GM23338 (cell line): ENCODE measurements at regions not wholly inside any gene's neighbourhood (a gene's known extent, or its start where the extent isn't known, plus 50 kb on each side); places are given as distances from the start of the nearest gene placed in this dataset.

ENCODE experiments used
- ATAC-seq: fragments of 200-7000 bp; cut with Tn5 transposase; 3 replicates; pipeline ENCODE4 v1.9.1; 2020
- DNase-seq: peaks from one replicate; pipeline ENCODE4 v3.0.0-alpha.2; 2015; ENCODE audit warnings: low spot score
- H2AFZ ChIP-seq: fragments of 200-600 bp; sonication (generic); 2 replicates; pipeline ENCODE4 v1.8.0; 2016; ENCODE audit warnings: antibody characterized with exemption, mild to moderate bottlenecking, moderate library complexity
- H3F3A ChIP-seq: fragments of 200-600 bp; sonication (generic); replicated peaks from 2 replicates; pipeline ENCODE4 v1.8.0; 2017; ENCODE audit warnings: antibody characterized with exemption, mixed run types, low read depth
- H3K27ac ChIP-seq: fragments of 200-600 bp; sonication (generic); 2 replicates; pipeline ENCODE4 v1.6.1; 2016; ENCODE audit warnings: low read depth
- H3K27me3 ChIP-seq: fragments of 200-600 bp; sonication (generic); 2 replicates; pipeline ENCODE4 v1.8.0; 2016; ENCODE audit warnings: mild to moderate bottlenecking, mixed run types, moderate library complexity; ENCODE audit not compliant: insufficient read depth
- H3K36me3 ChIP-seq: fragments of 200-600 bp; sonication (generic); 2 replicates; pipeline ENCODE4 v1.8.0; 2016; ENCODE audit warnings: mild to moderate bottlenecking; ENCODE audit not compliant: insufficient read depth
- H3K4me1 ChIP-seq: fragments of 200-600 bp; sonication (generic); 2 replicates; pipeline ENCODE4 v1.8.0; 2016; ENCODE audit warnings: mild to moderate bottlenecking, moderate library complexity; ENCODE audit not compliant: insufficient read depth
- H3K4me2 ChIP-seq: fragments of 200-600 bp; sonication (generic); 2 replicates; pipeline ENCODE4 v1.7.1; 2017; ENCODE audit warnings: mixed run types
- H3K4me3 ChIP-seq: fragments of 200-600 bp; sonication (generic); 2 replicates; pipeline ENCODE4 v1.6.1; 2016; ENCODE audit warnings: mixed run types
- H3K79me2 ChIP-seq: fragments of 200-600 bp; sonication (generic); replicated peaks from 2 replicates; pipeline ENCODE4 v1.8.0; 2017; ENCODE audit warnings: mild to moderate bottlenecking; ENCODE audit not compliant: insufficient read depth
- H3K9me2 ChIP-seq: fragments of 200-600 bp; sonication (generic); 2 replicates; pipeline ENCODE4 v1.8.0; 2017; ENCODE audit not compliant: insufficient read depth
- H4K20me1 ChIP-seq: fragments of 200-600 bp; sonication (generic); replicated peaks from 2 replicates; pipeline ENCODE4 v1.8.0; 2017; ENCODE audit warnings: mild to moderate bottlenecking; ENCODE audit not compliant: insufficient read depth
- H3K27ac Mint-ChIP-seq: 2 replicates; pipeline ENCODE4 v1.8.0; 2020; ENCODE audit warnings: inconsistent platforms, mild to moderate bottlenecking, moderate library complexity, mixed read lengths
- H3K27me3 Mint-ChIP-seq: 3 replicates; pipeline ENCODE4 v1.8.0; 2022; ENCODE audit warnings: low read depth, mild to moderate bottlenecking, moderate library complexity, mixed read lengths, inconsistent platforms; ENCODE audit not compliant: insufficient read depth, poor library complexity
- H3K36me3 Mint-ChIP-seq: 3 replicates; pipeline ENCODE4 v1.8.0; 2021; ENCODE audit warnings: low read depth, mild to moderate bottlenecking, inconsistent platforms, moderate library complexity, mixed read lengths
- H3K4me1 Mint-ChIP-seq: 3 replicates; pipeline ENCODE4 v1.8.0; 2020; ENCODE audit warnings: mild to moderate bottlenecking, inconsistent platforms, mixed read lengths
- H3K4me3 Mint-ChIP-seq: 3 replicates; pipeline ENCODE4 v1.8.0; 2021; ENCODE audit warnings: moderate library complexity, mild to moderate bottlenecking, inconsistent platforms, mixed read lengths
- H3K9me3 Mint-ChIP-seq: 3 replicates; pipeline ENCODE4 v1.8.0; 2020; ENCODE audit warnings: moderate library complexity, mild to moderate bottlenecking, inconsistent platforms, mixed read lengths
- CREB1 ChIP-seq: fragments of 250-450 bp; sonication (Bioruptor Pico); IDR thresholded peaks from 2 replicates; pipeline ENCODE4 v1.5.0; 2020; ENCODE audit warnings: low read depth, mild to moderate bottlenecking, moderate library complexity
- CTCF ChIP-seq, 2 experiments: fragments of 200-600 bp in 1 of 2; sonication (generic) in 1 of 2; conservative IDR thresholded peaks; 2 replicates each; pipeline versions ENCODE4 v1.5.1 to v1.6.1; 2016 to 2017; ENCODE audit warnings: antibody characterized with exemption in 2 of 2, low read depth in 2 of 2, mild to moderate bottlenecking in 2 of 2, moderate library complexity in 1 of 2
- EZH2 ChIP-seq: fragments of 200-600 bp; sonication (generic); IDR thresholded peaks from one replicate; pipeline ENCODE4 v1.8.0; 2017; ENCODE audit warnings: antibody characterized with exemption, mild to moderate bottlenecking, low read depth; ENCODE audit not compliant: unreplicated experiment
- EZH2phosphoT487 ChIP-seq: fragments of 200-600 bp; sonication (generic); IDR thresholded peaks from one replicate; pipeline ENCODE4 v1.8.1; 2018; ENCODE audit warnings: antibody characterized with exemption; ENCODE audit not compliant: unreplicated experiment
- JUNB ChIP-seq: IDR thresholded peaks from one replicate; pipeline ENCODE4 v1.6.1; 2016; ENCODE audit warnings: antibody characterized with exemption; ENCODE audit not compliant: unreplicated experiment
- NANOG ChIP-seq: IDR thresholded peaks from 2 replicates; pipeline ENCODE4 v1.6.1; 2016; ENCODE audit warnings: antibody characterized with exemption, borderline replicate concordance
- POLR2AphosphoS5 ChIP-seq: IDR thresholded peaks from 2 replicates; pipeline ENCODE4 v1.6.1; 2016; ENCODE audit warnings: antibody characterized with exemption, low read depth
- REST ChIP-seq: IDR thresholded peaks from one replicate; pipeline ENCODE4 v1.6.1; 2018; ENCODE audit warnings: antibody characterized with exemption; ENCODE audit not compliant: unreplicated experiment
- STAT1 ChIP-seq: IDR thresholded peaks from one replicate; pipeline ENCODE4 v1.6.1; 2016; ENCODE audit warnings: antibody characterized with exemption; ENCODE audit not compliant: unreplicated experiment
- ZNF114 ChIP-seq: fragments of 250-450 bp; sonication (Bioruptor Pico); IDR thresholded peaks from 2 replicates; pipeline ENCODE4 v1.5.0; 2020; ENCODE audit warnings: mild to moderate bottlenecking, moderate library complexity
- ZNF331 ChIP-seq: fragments of 250-450 bp; sonication (Bioruptor Pico); IDR thresholded peaks from 2 replicates; pipeline ENCODE4 v1.5.0; 2020; ENCODE audit warnings: low read depth, mild to moderate bottlenecking, moderate library complexity
- TF ChIP-seq, protein P1 (sequence below): IDR thresholded peaks from 2 replicates; pipeline ENCODE4 v1.6.1; 2016; ENCODE audit warnings: antibody characterized with exemption
- TF ChIP-seq, protein P2 (sequence below): fragments of 250-450 bp; sonication (Bioruptor Pico); IDR thresholded peaks from 2 replicates; pipeline ENCODE4 v1.5.0; 2020; ENCODE audit warnings: mild to moderate bottlenecking, moderate library complexity

DNA sequence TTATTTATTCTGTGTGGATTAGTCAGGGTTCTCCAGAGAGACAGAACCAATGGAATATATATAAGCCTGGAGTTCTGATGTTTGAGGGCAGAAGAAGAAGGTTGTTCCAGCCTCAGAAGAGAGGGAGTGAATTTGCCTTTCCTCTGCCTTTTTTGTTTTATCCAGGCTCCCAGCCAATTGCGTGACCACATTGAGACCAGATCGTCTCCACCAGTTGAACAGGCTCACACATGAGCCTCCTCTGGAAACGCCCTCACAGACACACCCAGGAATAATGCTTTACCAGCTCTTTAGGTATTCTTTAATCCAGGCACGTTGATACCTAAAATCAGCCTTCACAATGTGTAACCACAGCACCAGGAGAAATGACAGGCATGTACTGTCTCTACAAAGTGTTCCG is 923.1 kb downstream of the TBL1XR1 start:
- H3K36me3 ChIP-seq: no peaks in the 10 kb centered on the region
- no peaks in the 10 kb centered on the region for H3K79me2 ChIP-seq
- no peaks in the 10 kb centered on the region; the same call in 2 of the 3 replicates for H3K9me3 Mint-ChIP-seq
- no peaks in the 10 kb centered on the region; the same call in 1 of the 2 replicates for H3K9me2 ChIP-seq
- no peak overlapping the region for H3K4me3 ChIP-seq
- peaks cover 5% of the 10 kb centered on the region for H3K4me1 ChIP-seq
- H3K27ac ChIP-seq: no peak overlapping the region
- H4K20me1 ChIP-seq: no peaks in the 10 kb centered on the region
- TF ChIP-seq CTCF (conservative IDR thresholded peaks at IDR 0.05; ENCODE audit: low read depth in 2 of 2): no peak
- TF ChIP-seq ZNF114: no peak
- TF ChIP-seq REST: no peak
- TF ChIP-seq JUNB: no peak
- TF ChIP-seq, protein P1, sequence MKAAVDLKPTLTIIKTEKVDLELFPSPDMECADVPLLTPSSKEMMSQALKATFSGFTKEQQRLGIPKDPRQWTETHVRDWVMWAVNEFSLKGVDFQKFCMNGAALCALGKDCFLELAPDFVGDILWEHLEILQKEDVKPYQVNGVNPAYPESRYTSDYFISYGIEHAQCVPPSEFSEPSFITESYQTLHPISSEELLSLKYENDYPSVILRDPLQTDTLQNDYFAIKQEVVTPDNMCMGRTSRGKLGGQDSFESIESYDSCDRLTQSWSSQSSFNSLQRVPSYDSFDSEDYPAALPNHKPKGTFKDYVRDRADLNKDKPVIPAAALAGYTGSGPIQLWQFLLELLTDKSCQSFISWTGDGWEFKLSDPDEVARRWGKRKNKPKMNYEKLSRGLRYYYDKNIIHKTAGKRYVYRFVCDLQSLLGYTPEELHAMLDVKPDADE: no peak
- TF ChIP-seq EZH2phosphoT487: no peak
- no peak for TF ChIP-seq NANOG
- TF ChIP-seq POLR2AphosphoS5: no peak
- no peak for TF ChIP-seq EZH2
- TF ChIP-seq, protein P2, sequence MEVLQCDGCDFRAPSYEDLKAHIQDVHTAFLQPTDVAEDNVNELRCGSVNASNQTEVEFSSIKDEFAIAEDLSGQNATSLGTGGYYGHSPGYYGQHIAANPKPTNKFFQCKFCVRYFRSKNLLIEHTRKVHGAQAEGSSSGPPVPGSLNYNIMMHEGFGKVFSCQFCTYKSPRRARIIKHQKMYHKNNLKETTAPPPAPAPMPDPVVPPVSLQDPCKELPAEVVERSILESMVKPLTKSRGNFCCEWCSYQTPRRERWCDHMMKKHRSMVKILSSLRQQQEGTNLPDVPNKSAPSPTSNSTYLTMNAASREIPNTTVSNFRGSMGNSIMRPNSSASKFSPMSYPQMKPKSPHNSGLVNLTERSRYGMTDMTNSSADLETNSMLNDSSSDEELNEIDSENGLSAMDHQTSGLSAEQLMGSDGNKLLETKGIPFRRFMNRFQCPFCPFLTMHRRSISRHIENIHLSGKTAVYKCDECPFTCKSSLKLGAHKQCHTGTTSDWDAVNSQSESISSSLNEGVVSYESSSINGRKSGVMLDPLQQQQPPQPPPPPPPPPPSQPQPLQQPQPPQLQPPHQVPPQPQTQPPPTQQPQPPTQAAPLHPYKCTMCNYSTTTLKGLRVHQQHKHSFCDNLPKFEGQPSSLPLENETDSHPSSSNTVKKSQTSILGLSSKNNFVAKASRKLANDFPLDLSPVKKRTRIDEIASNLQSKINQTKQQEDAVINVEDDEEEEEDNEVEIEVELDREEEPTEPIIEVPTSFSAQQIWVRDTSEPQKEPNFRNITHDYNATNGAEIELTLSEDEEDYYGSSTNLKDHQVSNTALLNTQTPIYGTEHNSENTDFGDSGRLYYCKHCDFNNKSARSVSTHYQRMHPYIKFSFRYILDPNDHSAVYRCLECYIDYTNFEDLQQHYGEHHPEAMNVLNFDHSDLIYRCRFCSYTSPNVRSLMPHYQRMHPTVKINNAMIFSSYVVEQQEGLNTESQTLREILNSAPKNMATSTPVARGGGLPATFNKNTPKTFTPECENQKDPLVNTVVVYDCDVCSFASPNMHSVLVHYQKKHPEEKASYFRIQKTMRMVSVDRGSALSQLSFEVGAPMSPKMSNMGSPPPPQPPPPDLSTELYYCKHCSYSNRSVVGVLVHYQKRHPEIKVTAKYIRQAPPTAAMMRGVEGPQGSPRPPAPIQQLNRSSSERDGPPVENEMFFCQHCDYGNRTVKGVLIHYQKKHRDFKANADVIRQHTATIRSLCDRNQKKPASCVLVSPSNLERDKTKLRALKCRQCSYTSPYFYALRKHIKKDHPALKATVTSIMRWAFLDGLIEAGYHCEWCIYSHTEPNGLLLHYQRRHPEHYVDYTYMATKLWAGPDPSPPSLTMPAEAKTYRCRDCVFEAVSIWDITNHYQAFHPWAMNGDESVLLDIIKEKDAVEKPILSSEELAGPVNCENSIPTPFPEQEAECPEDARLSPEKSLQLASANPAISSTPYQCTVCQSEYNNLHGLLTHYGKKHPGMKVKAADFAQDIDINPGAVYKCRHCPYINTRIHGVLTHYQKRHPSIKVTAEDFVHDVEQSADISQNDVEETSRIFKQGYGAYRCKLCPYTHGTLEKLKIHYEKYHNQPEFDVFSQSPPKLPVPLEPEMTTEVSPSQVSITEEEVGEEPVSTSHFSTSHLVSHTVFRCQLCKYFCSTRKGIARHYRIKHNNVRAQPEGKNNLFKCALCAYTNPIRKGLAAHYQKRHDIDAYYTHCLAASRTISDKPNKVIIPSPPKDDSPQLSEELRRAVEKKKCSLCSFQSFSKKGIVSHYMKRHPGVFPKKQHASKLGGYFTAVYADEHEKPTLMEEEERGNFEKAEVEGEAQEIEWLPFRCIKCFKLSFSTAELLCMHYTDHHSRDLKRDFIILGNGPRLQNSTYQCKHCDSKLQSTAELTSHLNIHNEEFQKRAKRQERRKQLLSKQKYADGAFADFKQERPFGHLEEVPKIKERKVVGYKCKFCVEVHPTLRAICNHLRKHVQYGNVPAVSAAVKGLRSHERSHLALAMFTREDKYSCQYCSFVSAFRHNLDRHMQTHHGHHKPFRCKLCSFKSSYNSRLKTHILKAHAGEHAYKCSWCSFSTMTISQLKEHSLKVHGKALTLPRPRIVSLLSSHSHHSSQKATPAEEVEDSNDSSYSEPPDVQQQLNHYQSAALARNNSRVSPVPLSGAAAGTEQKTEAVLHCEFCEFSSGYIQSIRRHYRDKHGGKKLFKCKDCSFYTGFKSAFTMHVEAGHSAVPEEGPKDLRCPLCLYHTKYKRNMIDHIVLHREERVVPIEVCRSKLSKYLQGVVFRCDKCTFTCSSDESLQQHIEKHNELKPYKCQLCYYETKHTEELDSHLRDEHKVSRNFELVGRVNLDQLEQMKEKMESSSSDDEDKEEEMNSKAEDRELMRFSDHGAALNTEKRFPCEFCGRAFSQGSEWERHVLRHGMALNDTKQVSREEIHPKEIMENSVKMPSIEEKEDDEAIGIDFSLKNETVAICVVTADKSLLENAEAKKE (CRISPR knock-in tag): no peak
- TF ChIP-seq ZNF331 (CRISPR knock-in tag): no peak
- no peak for TF ChIP-seq STAT1
- no peak for TF ChIP-seq CREB1 (CRISPR knock-in tag)
- no peak for DNase-seq
- H2AFZ ChIP-seq: no peak overlapping the region
- H3K27me3 Mint-ChIP-seq: no peaks in the 10 kb centered on the region
- no peak overlapping the region for H3K4me3 Mint-ChIP-seq
- H3K4me2 ChIP-seq: no peak overlapping the region
- H3K27ac Mint-ChIP-seq: no peak overlapping the region
- no peak; the same call in 2 of the 3 replicates for ATAC-seq
- no peaks in the 10 kb centered on the region for H3K27me3 ChIP-seq
- peaks cover 13% of the 10 kb centered on the region for H3K4me1 Mint-ChIP-seq
- no peaks in the 10 kb centered on the region for H3F3A ChIP-seq
- no peaks in the 10 kb centered on the region for H3K36me3 Mint-ChIP-seq
